Stimulated activated memory B cell treated with anti-CD40 and anti-IgM and Interleukin-4, amounts not matched to agents 10 μg/mL and 1 μg/mL and 100 μg/mL, for 72 hours (primary cell): ENCODE measurements at regions not wholly inside any gene's neighbourhood (a gene's known extent, or its start where the extent isn't known, plus 50 kb on each side); places are given as distances from the start of the nearest gene placed in this dataset.
"Not testable (repeated sequence)": the region's sequence is repeated elsewhere in the genome, so short reads cannot be mapped to it uniquely, and the experiment has no call there.

Experiments
- ATAC-seq: fragments of 150-1000 bp; cut with Tn5 transposase; 2 replicates; pipeline ENCODE4 v1.10.0; 2021
- H3K27ac Mint-ChIP-seq: one replicate; pipeline ENCODE4 v1.8.0; 2022; ENCODE audit warnings: mild to moderate bottlenecking, mixed read lengths
- H3K27me3 Mint-ChIP-seq: one replicate; pipeline ENCODE4 v1.8.0; 2022; ENCODE audit warnings: mixed read lengths
- H3K36me3 Mint-ChIP-seq: one replicate; pipeline ENCODE4 v1.8.0; 2022; ENCODE audit warnings: mixed read lengths
- H3K4me1 Mint-ChIP-seq: one replicate; pipeline ENCODE4 v1.8.0; 2022; ENCODE audit warnings: mixed read lengths
- H3K4me3 Mint-ChIP-seq: one replicate; pipeline ENCODE4 v1.8.0; 2022; ENCODE audit warnings: mild to moderate bottlenecking, moderate library complexity, mixed read lengths
- H3K9me3 Mint-ChIP-seq: one replicate; pipeline ENCODE4 v1.8.0; 2022; ENCODE audit warnings: mixed read lengths

DNA sequence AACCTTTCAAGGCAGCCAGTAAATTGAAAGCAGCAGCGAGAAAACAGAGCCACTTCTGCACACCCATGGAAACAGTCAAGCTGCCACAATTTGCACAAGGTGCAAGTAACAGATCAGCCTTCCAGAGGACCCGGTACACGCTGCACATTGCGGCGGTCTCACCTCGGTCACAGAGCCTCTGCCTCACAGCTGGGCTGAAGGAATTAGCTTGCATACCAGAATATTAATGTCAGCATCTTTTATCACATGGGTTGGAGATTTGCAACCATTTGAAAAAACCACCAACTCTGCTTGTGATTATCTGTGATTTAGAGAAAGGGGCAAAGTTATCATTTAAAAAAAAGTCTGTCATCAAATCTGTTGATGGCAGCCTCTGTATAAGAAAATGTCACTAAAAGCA, 330.5 kb upstream of the TCF4 start:
- H3K9me3 Mint-ChIP-seq = peaks cover 6% of the 10 kb centered on the region
- no peak for ATAC-seq
- H3K36me3 Mint-ChIP-seq = no peaks in the 10 kb centered on the region
- H3K4me1 Mint-ChIP-seq = no peaks in the 10 kb centered on the region
- no peak overlapping the region for H3K4me3 Mint-ChIP-seq
- H3K27ac Mint-ChIP-seq = no peak overlapping the region
- no peaks in the 10 kb centered on the region for H3K27me3 Mint-ChIP-seq

DNA sequence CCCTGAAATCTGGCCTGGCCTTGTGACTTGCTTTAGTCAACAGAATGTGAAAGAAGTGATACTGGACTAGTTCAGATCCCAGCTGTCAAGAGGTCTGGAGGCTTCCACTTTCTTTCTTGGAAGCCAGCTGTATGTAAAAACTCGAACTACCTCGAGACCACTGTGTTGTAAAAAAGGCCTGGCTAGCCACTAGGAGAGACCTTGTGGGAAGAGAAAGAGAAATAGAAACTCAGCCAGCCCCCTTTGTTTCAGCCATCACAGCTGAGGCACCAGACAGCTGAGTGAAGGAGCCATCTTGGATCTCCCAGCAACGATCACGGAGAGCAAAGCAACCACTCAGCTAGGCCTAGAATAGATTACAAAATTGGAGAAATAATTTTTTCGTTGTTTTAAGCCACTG, 324.9 kb upstream of the TCF4 start:
- no peak for ATAC-seq
- H3K9me3 Mint-ChIP-seq = peaks cover 6% of the 10 kb centered on the region
- no peaks in the 10 kb centered on the region for H3K36me3 Mint-ChIP-seq
- H3K27ac Mint-ChIP-seq = no peak overlapping the region
- H3K4me3 Mint-ChIP-seq = no peak overlapping the region
- H3K27me3 Mint-ChIP-seq = no peaks in the 10 kb centered on the region
- peaks cover 20% of the 10 kb centered on the region for H3K4me1 Mint-ChIP-seq

DNA sequence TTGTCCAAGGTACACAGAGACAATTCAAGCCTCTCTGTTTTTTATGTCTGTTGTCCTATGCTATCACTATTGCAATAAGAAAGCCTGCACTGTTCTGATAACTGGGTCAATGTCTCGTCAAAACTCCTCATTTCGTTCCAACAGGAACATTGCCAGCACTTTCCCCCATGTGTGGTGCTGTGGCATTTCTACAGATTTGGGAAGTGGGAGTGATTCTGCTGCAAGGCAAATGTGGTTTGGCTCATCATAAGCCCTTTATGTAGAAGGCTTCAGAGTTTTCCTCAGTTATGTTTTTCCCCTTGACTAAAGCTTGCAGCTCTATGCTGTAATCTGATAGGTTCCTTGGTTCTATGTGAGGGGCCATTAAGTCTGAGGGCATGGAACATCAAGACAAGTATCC, 324.1 kb upstream of the TCF4 start:
- H3K9me3 Mint-ChIP-seq = peaks cover 4% of the 10 kb centered on the region
- no peaks in the 10 kb centered on the region for H3K27me3 Mint-ChIP-seq
- ATAC-seq = no peak
- no peak overlapping the region for H3K27ac Mint-ChIP-seq
- no peak overlapping the region for H3K4me3 Mint-ChIP-seq
- H3K36me3 Mint-ChIP-seq = no peaks in the 10 kb centered on the region
- peaks cover 29% of the 10 kb centered on the region for H3K4me1 Mint-ChIP-seq

DNA sequence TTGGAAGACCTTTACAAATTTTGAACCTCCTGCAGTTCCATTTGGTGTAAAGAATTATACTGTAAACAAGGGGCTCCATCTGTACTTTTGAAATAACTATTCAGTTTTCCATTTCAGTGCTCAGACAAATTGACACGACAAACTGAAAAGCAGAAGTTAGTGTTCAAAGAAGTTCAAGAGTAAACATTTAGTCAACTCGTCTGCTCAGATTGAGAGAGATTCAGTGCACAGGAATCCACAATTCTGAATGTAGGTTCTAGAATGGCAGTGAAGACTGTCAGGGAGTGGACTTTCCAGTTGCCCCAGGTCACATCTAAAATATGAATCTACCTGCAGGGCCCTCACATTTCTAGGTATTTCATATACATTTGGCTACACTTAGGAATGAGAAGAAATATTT, 322.3 kb upstream of the TCF4 start:
- peaks cover 39% of the 10 kb centered on the region for H3K4me1 Mint-ChIP-seq
- no peaks in the 10 kb centered on the region for H3K27me3 Mint-ChIP-seq
- H3K36me3 Mint-ChIP-seq = no peaks in the 10 kb centered on the region

DNA sequence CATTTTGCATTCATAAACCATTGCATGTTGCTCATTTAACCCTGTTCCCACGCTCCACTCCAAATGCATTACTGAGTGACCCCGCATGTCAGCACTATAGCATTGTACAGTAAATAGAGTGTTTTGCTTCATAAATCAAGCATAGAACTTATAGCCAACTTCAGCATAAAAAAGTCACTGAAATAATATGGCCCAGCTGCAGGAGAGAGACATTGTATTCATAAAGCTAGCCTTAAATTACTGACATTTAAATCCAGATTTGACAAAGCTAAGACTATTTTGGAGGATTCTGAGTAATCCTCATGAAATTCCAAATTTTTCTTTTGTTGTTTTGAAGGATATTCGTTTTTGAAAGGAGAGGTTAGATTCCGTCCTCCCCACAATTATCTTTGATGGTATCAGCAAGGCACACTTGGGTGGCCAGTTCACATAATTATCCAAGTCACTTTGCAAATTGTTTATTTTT, 320.9 kb upstream of the TCF4 start:
- Mint-ChIP-seq H3K27ac (peak overlapping the region; percentile 52), H3K4me3 (peak overlapping the region; percentile 33), H3K27me3 (no peaks in the 10 kb centered on the region), H3K4me1 (peaks cover 39% of the 10 kb centered on the region), H3K9me3 (peaks cover 4% of the 10 kb centered on the region), H3K36me3 (no peaks in the 10 kb centered on the region)
- ATAC-seq = no peak

More for the DNA sequence above, 322.3 kb upstream of the TCF4 start:
- peaks cover 4% of the 10 kb centered on the region for H3K9me3 Mint-ChIP-seq
- no peak overlapping the region for H3K27ac Mint-ChIP-seq
- no peak overlapping the region for H3K4me3 Mint-ChIP-seq
- peak; percentile 60 for ATAC-seq

DNA sequence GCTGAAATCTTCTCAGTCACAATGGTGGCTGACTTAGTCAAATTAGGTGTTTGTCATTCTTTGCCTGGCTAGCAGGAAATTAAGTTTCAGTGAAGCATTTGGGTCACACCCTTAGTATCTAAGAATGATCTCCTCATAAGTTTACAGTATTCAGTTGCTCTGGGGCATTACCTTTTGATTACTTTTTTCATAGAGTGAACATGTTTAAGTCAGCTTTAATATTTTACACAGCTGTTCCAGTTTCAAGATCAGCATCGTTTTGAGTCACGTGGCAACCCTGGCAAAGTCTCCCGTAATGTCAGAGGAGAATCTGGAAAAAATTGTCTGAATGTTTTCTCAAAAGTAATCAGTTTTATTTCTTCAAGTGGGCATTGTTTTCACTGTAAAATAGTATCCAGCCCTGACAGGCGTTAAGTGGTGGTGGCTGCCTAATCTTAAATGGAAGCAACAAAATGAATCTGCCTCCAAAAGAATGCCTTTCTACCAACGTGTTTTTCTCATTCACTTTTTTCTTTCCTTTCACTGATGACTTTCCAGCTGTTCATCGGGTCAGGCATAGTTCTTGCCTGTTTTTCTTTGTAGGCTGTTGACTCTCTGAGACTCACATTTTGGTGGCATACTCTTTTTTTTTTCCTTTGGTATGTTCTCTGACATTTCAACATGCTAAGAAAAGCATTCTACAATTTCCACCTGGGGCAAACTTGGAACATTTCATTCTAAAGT, 319.6 kb upstream of the TCF4 start:
- Mint-ChIP-seq H3K36me3 (no peaks in the 10 kb centered on the region), H3K27me3 (no peaks in the 10 kb centered on the region), H3K9me3 (peaks cover 4% of the 10 kb centered on the region), H3K4me3 (peak overlapping the region; percentile 47), H3K4me1 (peaks cover 39% of the 10 kb centered on the region), H3K27ac (peak overlapping the region; percentile 52)
- ATAC-seq = no peak

DNA sequence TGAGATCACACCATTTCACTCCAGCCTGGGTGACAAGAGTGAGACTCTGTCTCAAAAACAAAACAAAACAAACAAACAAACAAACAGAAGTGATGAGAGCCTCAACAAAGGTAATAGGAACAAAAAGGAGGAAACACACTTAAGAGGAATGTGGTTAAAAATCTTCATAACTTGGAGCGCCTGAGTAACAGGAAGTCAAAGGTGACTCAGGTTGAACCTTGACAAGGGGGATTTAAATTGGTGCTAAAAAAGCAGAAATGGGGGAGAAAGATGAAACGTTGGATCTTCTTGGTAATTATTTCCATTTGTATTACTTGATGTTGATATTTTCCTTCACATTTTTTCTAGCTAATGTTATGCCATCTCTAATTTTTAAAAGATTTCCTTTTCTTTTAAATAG, 318.5 kb upstream of the TCF4 start:
- Mint-ChIP-seq H3K4me3 (no peak overlapping the region), H3K27me3 (no peaks in the 10 kb centered on the region), H3K9me3 (peaks cover 4% of the 10 kb centered on the region), H3K4me1 (peaks cover 39% of the 10 kb centered on the region), H3K36me3 (no peaks in the 10 kb centered on the region), H3K27ac (no peak overlapping the region)
- no peak for ATAC-seq

DNA sequence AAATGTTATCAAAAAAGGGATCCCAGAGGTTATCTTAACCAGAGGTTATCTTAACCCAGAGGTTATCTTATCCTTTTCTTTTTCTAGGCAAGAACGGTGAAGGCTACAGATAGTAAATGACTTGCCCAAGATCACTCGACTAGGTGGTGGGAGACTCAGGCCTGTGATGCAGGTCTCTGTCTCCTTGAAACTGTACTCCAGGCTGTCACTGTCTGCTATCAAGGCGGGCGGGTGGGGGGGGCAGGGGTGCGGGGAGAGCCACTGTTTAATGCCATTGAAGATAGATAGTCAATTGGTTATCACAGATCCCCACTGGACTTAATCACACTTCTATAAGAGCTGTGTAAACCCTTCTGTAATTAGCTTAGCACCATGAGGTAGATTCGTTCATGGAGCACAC, 315.9 kb upstream of the TCF4 start:
- peaks cover 4% of the 10 kb centered on the region for H3K9me3 Mint-ChIP-seq
- H3K27me3 Mint-ChIP-seq = no peaks in the 10 kb centered on the region
- no peak overlapping the region for H3K4me3 Mint-ChIP-seq
- ATAC-seq = no peak
- H3K4me1 Mint-ChIP-seq = peaks cover 29% of the 10 kb centered on the region
- H3K27ac Mint-ChIP-seq = no peak overlapping the region
- H3K36me3 Mint-ChIP-seq = no peaks in the 10 kb centered on the region

DNA sequence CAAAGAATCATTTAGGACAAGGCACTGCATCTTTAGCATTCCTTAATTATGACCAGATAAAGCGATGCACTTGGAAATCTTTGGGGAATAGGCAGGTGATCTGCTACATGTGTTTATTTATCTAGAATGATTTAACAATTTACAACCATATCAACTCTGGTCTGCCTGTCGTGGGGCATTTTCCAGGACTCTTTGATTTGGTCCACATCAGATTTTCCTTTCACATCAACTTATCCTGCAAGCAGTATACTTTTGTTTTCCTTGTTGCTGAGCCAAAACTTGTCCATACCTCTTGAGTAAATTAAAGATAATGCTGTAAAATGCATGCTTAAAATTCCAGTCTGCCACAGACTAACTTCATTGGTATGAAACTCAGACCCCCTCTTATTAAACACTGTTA, 312.4 kb upstream of the TCF4 start:
- Mint-ChIP-seq H3K4me1 (no peaks in the 10 kb centered on the region), H3K4me3 (no peak overlapping the region), H3K27ac (no peak overlapping the region), H3K9me3 (no peaks in the 10 kb centered on the region), H3K27me3 (no peaks in the 10 kb centered on the region), H3K36me3 (no peaks in the 10 kb centered on the region)
- ATAC-seq = no peak

DNA sequence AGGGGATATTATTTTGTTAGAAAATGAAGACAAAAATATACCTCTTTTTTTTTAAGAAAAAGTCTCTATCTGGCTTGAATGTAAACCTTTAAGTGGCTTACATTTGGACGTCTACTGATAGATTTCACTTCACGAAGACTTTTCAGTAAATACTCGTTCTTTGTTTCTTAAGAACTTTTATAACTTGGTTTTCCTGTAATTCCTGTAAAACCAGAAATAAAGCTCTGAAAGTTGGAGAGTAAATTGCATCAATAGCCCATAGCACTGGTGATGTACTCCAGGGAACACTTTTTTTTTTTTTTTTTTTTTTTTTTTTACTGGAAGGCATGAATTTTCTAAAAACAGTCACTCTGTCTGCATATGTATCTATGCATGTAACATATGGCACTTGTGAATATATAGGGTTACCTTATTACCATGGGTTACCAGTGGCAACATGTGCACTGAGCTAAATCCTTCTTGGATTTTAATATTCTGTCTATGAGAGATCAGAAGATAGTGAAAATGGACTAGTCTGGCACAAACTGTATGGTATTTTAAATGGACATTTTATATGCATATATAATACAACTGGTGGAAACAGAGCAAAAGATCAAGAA, 309.2 kb upstream of the TCF4 start:
- ATAC-seq = no peak
- no peaks in the 10 kb centered on the region for H3K27me3 Mint-ChIP-seq
- no peak overlapping the region for H3K27ac Mint-ChIP-seq
- H3K4me1 Mint-ChIP-seq = no peaks in the 10 kb centered on the region
- H3K9me3 Mint-ChIP-seq = no peaks in the 10 kb centered on the region
- no peaks in the 10 kb centered on the region for H3K36me3 Mint-ChIP-seq
- H3K4me3 Mint-ChIP-seq = no peak overlapping the region

DNA sequence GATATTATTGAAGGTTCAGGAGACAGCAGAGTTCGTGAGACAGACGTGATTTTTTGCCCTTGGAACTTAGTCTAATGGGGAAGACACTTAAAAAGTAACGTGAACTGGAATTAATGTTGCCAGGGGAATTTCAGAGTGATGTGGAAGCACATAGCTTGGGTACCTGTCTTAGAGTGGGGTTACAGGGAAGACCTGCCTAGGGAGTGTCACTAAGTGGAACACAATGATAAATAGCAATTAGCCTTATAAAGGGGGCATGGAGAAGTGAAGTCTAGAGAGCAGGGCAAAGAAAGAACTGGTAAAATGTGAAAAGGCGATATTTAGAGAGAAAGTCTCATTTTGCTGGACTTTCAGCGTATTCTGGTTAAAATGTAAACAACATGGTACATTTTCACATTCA, 306.0 kb upstream of the TCF4 start:
- H3K27ac Mint-ChIP-seq = no peak overlapping the region
- no peak for ATAC-seq
- H3K36me3 Mint-ChIP-seq = no peaks in the 10 kb centered on the region
- H3K9me3 Mint-ChIP-seq = no peaks in the 10 kb centered on the region
- no peaks in the 10 kb centered on the region for H3K27me3 Mint-ChIP-seq
- no peak overlapping the region for H3K4me3 Mint-ChIP-seq
- no peaks in the 10 kb centered on the region for H3K4me1 Mint-ChIP-seq

DNA sequence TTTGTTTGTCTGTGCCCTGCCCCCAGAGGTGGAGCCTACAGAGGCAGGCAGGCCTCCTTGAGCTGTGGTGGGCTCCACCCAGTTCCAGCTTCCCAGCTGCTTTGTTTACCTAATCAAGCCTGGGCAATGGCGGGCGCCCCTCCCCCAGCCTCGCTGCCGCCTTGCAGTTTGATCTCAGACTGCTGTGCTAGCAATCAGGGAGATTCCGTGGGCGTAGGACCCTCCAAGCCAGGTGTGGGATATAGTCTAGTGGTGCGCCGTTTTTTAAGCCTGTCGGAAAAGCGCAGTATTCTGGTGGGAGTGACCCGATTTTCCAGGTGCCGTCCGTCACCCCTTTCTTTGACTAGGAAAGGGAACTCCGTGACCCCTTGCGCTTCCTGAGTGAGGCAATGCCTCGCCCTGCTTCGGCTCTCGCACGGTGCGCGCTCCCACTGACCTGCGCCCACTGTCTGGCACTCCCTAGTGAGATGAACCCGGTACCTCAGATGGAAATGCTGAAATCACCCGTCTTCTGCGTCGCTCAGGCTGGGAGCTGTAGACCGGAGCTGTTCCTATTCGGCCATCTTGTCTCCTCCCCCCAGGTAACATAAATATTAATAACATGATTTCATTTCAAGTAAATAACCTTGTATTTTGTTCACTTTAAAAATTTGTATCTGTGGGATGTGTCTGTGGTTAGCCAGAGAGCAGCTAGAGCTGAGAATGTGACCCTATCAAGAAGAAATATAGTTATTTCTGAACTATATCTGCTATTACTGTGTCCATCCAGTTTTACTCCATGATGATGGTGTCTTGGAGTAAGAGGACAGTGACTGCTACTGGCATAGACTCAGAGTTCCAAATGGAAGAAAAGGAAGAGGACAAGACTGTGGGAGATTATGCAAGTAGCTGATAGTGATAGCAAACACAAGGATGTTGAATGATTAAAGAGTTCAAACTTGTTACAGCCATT, 305.1 kb upstream of the TCF4 start:
- not testable (repeated sequence) for H3K27me3 Mint-ChIP-seq, ATAC-seq, H3K4me3 Mint-ChIP-seq, H3K4me1 Mint-ChIP-seq, H3K9me3 Mint-ChIP-seq, H3K27ac Mint-ChIP-seq, H3K36me3 Mint-ChIP-seq

DNA sequence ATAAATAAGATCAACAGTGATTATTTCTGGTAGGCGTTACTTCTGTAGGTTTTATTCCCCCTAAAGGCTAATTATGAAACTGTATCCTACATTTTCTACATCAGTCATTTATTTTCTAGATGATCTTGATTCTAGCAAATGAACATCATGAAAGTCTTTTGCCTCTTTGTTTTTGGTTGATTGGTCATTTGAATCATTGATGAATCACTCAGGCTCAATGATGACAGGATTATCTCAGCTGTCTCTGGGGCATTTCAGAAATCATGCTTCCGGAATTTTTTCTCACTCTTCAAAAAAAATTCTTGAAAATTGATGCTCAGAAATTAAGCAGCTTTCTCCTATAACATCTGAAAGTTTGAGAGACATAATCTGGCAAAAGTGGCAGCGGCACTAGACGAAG, 298.9 kb upstream of the TCF4 start:
- no peaks in the 10 kb centered on the region for H3K36me3 Mint-ChIP-seq
- no peak overlapping the region for H3K4me3 Mint-ChIP-seq
- no peak overlapping the region for H3K27ac Mint-ChIP-seq
- H3K4me1 Mint-ChIP-seq = no peaks in the 10 kb centered on the region
- no peak for ATAC-seq
- H3K9me3 Mint-ChIP-seq = no peaks in the 10 kb centered on the region
- H3K27me3 Mint-ChIP-seq = no peaks in the 10 kb centered on the region

DNA sequence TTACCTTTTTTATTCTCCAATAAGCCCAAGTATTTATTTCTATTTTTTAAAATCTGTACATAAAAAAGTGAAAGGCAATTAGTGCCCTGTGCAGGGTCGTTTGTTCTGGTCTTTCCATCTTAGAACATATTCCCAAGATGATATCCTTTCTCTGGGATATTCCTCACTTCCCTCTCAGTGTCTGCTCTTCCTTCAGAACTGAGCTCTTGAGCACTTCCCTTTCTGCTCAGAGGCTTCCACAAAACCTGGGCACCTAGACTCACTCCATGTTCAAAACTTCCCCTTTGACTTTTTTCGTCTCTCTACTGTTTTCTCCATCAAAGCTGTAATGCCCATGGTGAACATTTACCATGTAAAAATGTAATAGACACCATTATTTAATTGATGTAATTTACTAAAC, 296.5 kb upstream of the TCF4 start:
- Mint-ChIP-seq H3K9me3 (no peaks in the 10 kb centered on the region), H3K36me3 (no peaks in the 10 kb centered on the region), H3K4me1 (no peaks in the 10 kb centered on the region), H3K4me3 (no peak overlapping the region), H3K27me3 (no peaks in the 10 kb centered on the region), H3K27ac (no peak overlapping the region)
- ATAC-seq = no peak

DNA sequence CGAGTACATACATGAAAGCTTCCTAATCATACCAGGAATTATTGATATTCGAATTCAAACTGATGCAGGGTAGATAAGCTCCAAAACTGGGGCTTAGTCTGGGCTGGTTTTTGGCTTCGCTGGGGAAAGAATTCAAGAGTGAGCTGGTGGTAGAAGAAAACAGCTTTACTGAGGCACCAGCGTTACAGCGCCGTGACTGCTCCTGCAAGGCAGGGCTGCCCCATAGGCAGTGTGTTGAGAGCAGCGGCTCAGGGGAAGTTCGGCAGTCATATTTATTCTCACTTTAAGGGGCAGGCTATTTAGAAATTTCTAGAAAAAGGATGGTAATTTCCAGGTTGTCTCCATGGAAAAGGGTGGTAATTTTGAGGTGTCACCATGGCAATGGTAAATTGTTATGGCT, 292.6 kb upstream of the TCF4 start:
- Mint-ChIP-seq H3K27me3 (no peaks in the 10 kb centered on the region), H3K9me3 (no peaks in the 10 kb centered on the region), H3K27ac (no peak overlapping the region), H3K36me3 (no peaks in the 10 kb centered on the region), H3K4me1 (peaks cover 12% of the 10 kb centered on the region), H3K4me3 (no peak overlapping the region)
- ATAC-seq = no peak
